Right cardiac atrium (tissue), 5 donors: ENCODE measurements at regions not wholly inside any gene's neighbourhood (a gene's known extent, or its start where the extent isn't known, plus 50 kb on each side); places are given as distances from the start of the nearest gene placed in this dataset.

Source experiments
- ATAC-seq, 2 donors: fragments of 200-7000 bp; cut with Tn5 transposase; one replicate each; pipeline versions ENCODE4 v1.8.0 to v1.9.1; 2020; ENCODE audit warnings: moderate library complexity in 2 of 2, mild to moderate bottlenecking in 1 of 2
- DNase-seq, 3 donors: peaks; one replicate each; pipeline ENCODE4 v3.0.0-alpha.2; 2020
- H3K27ac ChIP-seq: one replicate; pipeline ENCODE4 v1.5.1; 2013; ENCODE audit warnings: mild to moderate bottlenecking, low read length, control low read depth, moderate library complexity
- H3K27me3 ChIP-seq: one replicate; pipeline ENCODE4 v1.6.1; 2013; ENCODE audit not compliant: control insufficient read depth, insufficient read depth
- H3K4me1 ChIP-seq: one replicate; pipeline ENCODE4 v1.6.1; 2013; ENCODE audit warnings: low read length; ENCODE audit not compliant: control insufficient read depth, insufficient read depth
- H3K4me3 ChIP-seq: one replicate; pipeline ENCODE4 v1.5.1; 2013; ENCODE audit warnings: low read length, control low read depth
- H3K9me3 ChIP-seq: one replicate; pipeline ENCODE4 v1.6.1; 2013; ENCODE audit warnings: low read length; ENCODE audit not compliant: control insufficient read depth
- WGBS: extraction: QIAGEN DNeasy Blood & Tissue Kit; methylation state at CpG from one replicate; pipeline ENCODE4 v1.1.7; 2013; 5-methylcytosine and 5-hydroxymethylcytosine counted together
- intact Hi-C, 4 donors: fragments of 100-400 bp; cut with DNase I; formaldehyde crosslinking; loops; one replicate each; pipeline versions ENCODE4 v1.11.0 to v1.14.0; 2022 to 2023
- donor health status: healthy with polysubstance abuse.
- donor health status: DM: no; HTN: yes; CAD: no.
- donor health status: DM: no; HTN: no; CAD: no.
- donor health status: DM: no; HTN: yes; CAD: no; lungs with severe emphysema.
- donor health status: DM: yes; HTN: yes; CAD: no.

- intact Hi-C loops: no loop called here
- ATAC-seq (no peak), DNase-seq (no peak)
- no peak overlapping the region for H3K4me3 ChIP-seq
- no peak overlapping the region for H3K27ac ChIP-seq
- no peaks in the 10 kb centered on the region for H3K27me3 ChIP-seq
- H3K9me3 ChIP-seq: no peaks in the 10 kb centered on the region
- no peaks in the 10 kb centered on the region for H3K4me1 ChIP-seq
- WGBS: 71% methylated on average over 5 of the region's 5 CpGs
Observed at GRCh38 chr1:87786861-87787545, 458.3 kb downstream of the LMO4 start.

GRCh38 chr1:87787551-87787950 lies 458.9 kb downstream of the LMO4 start:
- no peak overlapping the region for H3K27ac ChIP-seq
- H3K9me3 ChIP-seq: no peaks in the 10 kb centered on the region
- DNase-seq (no peak), ATAC-seq (no peak)
- H3K4me1 ChIP-seq: no peaks in the 10 kb centered on the region
- H3K27me3 ChIP-seq: no peaks in the 10 kb centered on the region
- no peak overlapping the region for H3K4me3 ChIP-seq
- WGBS: 39% methylated on average over 3 of the region's 3 CpGs
- intact Hi-C loops: no loop called here

GRCh38 chr1:87790756-87791155 lies 462.1 kb downstream of the LMO4 start:
- H3K27me3 ChIP-seq: no peaks in the 10 kb centered on the region
- no peak overlapping the region for H3K4me3 ChIP-seq
- no peak for DNase-seq
- no peak overlapping the region for H3K27ac ChIP-seq
- intact Hi-C loops: no loop called here
- ATAC-seq: no peak
- no peaks in the 10 kb centered on the region for H3K4me1 ChIP-seq
- 80% methylated on average over 2 of the region's 2 CpGs for WGBS
- H3K9me3 ChIP-seq: no peaks in the 10 kb centered on the region

GRCh38 chr1:87791931-87792740 lies 463.5 kb downstream of the LMO4 start:
- ATAC-seq (no peak), DNase-seq (no peak)
- no peaks in the 10 kb centered on the region for H3K9me3 ChIP-seq
- H3K27ac ChIP-seq: no peak overlapping the region
- no peak overlapping the region for H3K4me3 ChIP-seq
- no peaks in the 10 kb centered on the region for H3K27me3 ChIP-seq
- no peaks in the 10 kb centered on the region for H3K4me1 ChIP-seq
- WGBS: 89% methylated on average over 3 of the region's 3 CpGs
- intact Hi-C loops: no loop called here

GRCh38 chr1:87794788-87795614 lies 466.3 kb downstream of the LMO4 start:
- Histone ChIP-seq H3K27ac (no peak overlapping the region), H3K4me1 (no peaks in the 10 kb centered on the region), H3K9me3 (no peaks in the 10 kb centered on the region), H3K4me3 (no peak overlapping the region), H3K27me3 (no peaks in the 10 kb centered on the region)
- DNase-seq (no peak), ATAC-seq (no peak)
- 75% methylated on average over 8 of the region's 8 CpGs for WGBS
- intact Hi-C loops: no loop called here

GRCh38 chr1:87795615-87796337 lies 467.1 kb downstream of the LMO4 start:
- ATAC-seq (no peak), DNase-seq (no peak)
- Histone ChIP-seq H3K4me3 (no peak overlapping the region), H3K4me1 (no peaks in the 10 kb centered on the region), H3K9me3 (no peaks in the 10 kb centered on the region), H3K27me3 (no peaks in the 10 kb centered on the region), H3K27ac (no peak overlapping the region)
- intact Hi-C loops: no loop called here
- WGBS: 68% methylated on average over 3 of the region's 3 CpGs

- intact Hi-C loops: no loop called here
- DNase-seq: no peak
- WGBS: 85% methylated on average over 9 of the region's 9 CpGs
Observed at GRCh38 chr1:87796471-87796901, 467.8 kb downstream of the LMO4 start.

GRCh38 chr1:87799451-87799850 lies 470.8 kb downstream of the LMO4 start:
- no peaks in the 10 kb centered on the region for H3K27me3 ChIP-seq
- H3K4me1 ChIP-seq: no peaks in the 10 kb centered on the region
- DNase-seq: no peak
- no peak overlapping the region for H3K27ac ChIP-seq
- intact Hi-C loops: no loop called here
- WGBS: 88% methylated on average over 7 of the region's 7 CpGs
- ATAC-seq: no peak
- no peak overlapping the region for H3K4me3 ChIP-seq
- H3K9me3 ChIP-seq: no peaks in the 10 kb centered on the region

More at GRCh38 chr1:87796471-87796901, 467.8 kb downstream of the LMO4 start:
- no peak overlapping the region for H3K4me3 ChIP-seq
- no peak for ATAC-seq
- H3K9me3 ChIP-seq: no peaks in the 10 kb centered on the region
- H3K4me1 ChIP-seq: no peaks in the 10 kb centered on the region
- no peaks in the 10 kb centered on the region for H3K27me3 ChIP-seq
- no peak overlapping the region for H3K27ac ChIP-seq

GRCh38 chr1:87800006-87800405 lies 471.3 kb downstream of the LMO4 start:
- Histone ChIP-seq H3K27ac (no peak overlapping the region), H3K4me3 (no peak overlapping the region), H3K9me3 (no peaks in the 10 kb centered on the region), H3K27me3 (no peaks in the 10 kb centered on the region), H3K4me1 (no peaks in the 10 kb centered on the region)
- ATAC-seq (no peak), DNase-seq (no peak)
- intact Hi-C loops: no loop called here

- no peak for DNase-seq
- intact Hi-C loops: no loop called here
Observed at GRCh38 chr1:87803375-87803774, 474.7 kb downstream of the LMO4 start.

More at GRCh38 chr1:87803375-87803774, 474.7 kb downstream of the LMO4 start:
- H3K4me3 ChIP-seq: no peak overlapping the region
- H3K4me1 ChIP-seq: no peaks in the 10 kb centered on the region
- no peaks in the 10 kb centered on the region for H3K27me3 ChIP-seq
- no peak for ATAC-seq
- no peaks in the 10 kb centered on the region for H3K9me3 ChIP-seq
- H3K27ac ChIP-seq: no peak overlapping the region
